Stomach (tissue), 8 donors: ENCODE measurements at regions not wholly inside any gene's neighbourhood (a gene's known extent, or its start where the extent isn't known, plus 50 kb on each side); places are given as distances from the start of the nearest gene placed in this dataset.

Experiments
- DNase-seq, 2 donors: peaks; one replicate each; pipeline versions ENCODE4 v3.0.0 to v3.0.0-alpha.2; 2013 to 2019
- H3K27ac ChIP-seq, 5 donors: fragments of 200-600 bp in 4 of 5; sonication (generic) in 4 of 5; one replicate each; pipeline ENCODE4 v1.5.1; 2013 to 2019; ENCODE audit warnings: mild to moderate bottlenecking in 1 of 5, moderate library complexity in 1 of 5
- H3K27me3 ChIP-seq, 3 donors: fragments of 200-600 bp; sonication (generic); one replicate each; pipeline ENCODE4 v1.5.1; 2017 to 2019; ENCODE audit warnings: mixed run types in 1 of 3
- H3K36me3 ChIP-seq, 4 donors: fragments of 200-600 bp; sonication (generic); 1 replicate in 3 of 4; 2 replicates in 1 of 4; pipeline ENCODE4 v1.5.1; 2016 to 2019
- H3K4me1 ChIP-seq, 4 donors: fragments of 200-600 bp; sonication (generic); one replicate each; pipeline ENCODE4 v1.5.1; 2016 to 2019
- H3K4me3 ChIP-seq, 4 donors: fragments of 200-600 bp; sonication (generic) in 3 of 4; one replicate each; pipeline ENCODE4 v1.5.1; 2016 to 2019; ENCODE audit warnings: mild to moderate bottlenecking in 1 of 4
- H3K9me3 ChIP-seq, 4 donors: fragments of 200-600 bp; sonication (generic); one replicate each; pipeline ENCODE4 v1.5.1; 2016 to 2019
- CTCF ChIP-seq, 7 experiments: fragments of 450-650 bp in 4 of 7; fragments of 200-600 bp in 3 of 7; sonication (generic) in 3 of 7; IDR thresholded peaks; one replicate each; pipeline ENCODE4 v1.5.1; 2016 to 2019; ENCODE audit warnings: antibody characterized with exemption in 7 of 7, control low read depth in 2 of 7, mild to moderate bottlenecking in 1 of 7
- EP300 ChIP-seq: sonication (generic); formaldehyde crosslinking; IDR thresholded peaks from one replicate; pipeline ENCODE4 v1.6.1; 2017; ENCODE audit warnings: antibody characterized with exemption
- POLR2A ChIP-seq, 4 donors: fragments of 450-650 bp; IDR thresholded peaks; one replicate each; pipeline ENCODE4 v1.6.1; 2016; ENCODE audit warnings: antibody characterized with exemption in 4 of 4, control low read depth in 2 of 4, mild to moderate bottlenecking in 1 of 4, moderate library complexity in 1 of 4
- POLR2AphosphoS5 ChIP-seq, 3 donors: sonication (generic); formaldehyde crosslinking; IDR thresholded peaks; one replicate each; pipeline ENCODE4 v1.6.1; 2016; ENCODE audit warnings: antibody characterized with exemption in 3 of 3
- WGBS, 5 donors: extraction: QIAGEN DNeasy Blood & Tissue Kit in 3 of 5; methylation state at CpG; one replicate each; pipeline versions ENCODE4 v1.1.5 to v1.1.7; 2013 to 2018; 5-methylcytosine and 5-hydroxymethylcytosine counted together
- intact Hi-C: fragments of 100-400 bp; cut with DNase I; formaldehyde crosslinking; loops from one replicate; pipeline ENCODE4 v1.15.1; 2023; ENCODE audit warnings: low total_unique reads
- donor health status: healthy with polysubstance abuse.
- donor health status: Bipolar disorder and iron deficiency.
- donor health status: healthy.

GRCh38 chr2:2650608-2651375 lies 319.7 kb upstream of the MYT1L start:
- Histone ChIP-seq H3K4me1 (peaks cover 0 to 2% (median 0%) of the 10 kb centered on the region in 4 donors), H3K27ac (no peak overlapping the region), H3K36me3 (no peaks in the 10 kb centered on the region), H3K9me3 (peaks cover 0 to 6% (median 0%) of the 10 kb centered on the region in 4 donors), H3K27me3 (peaks cover 0 to 9% (median 0%) of the 10 kb centered on the region in 3 donors), H3K4me3 (no peak overlapping the region)
- intact Hi-C loops: no loop called here
- WGBS, 5 donors: 88 to 92% (median 89%) methylated on average over 20 of the region's 20 CpGs
- DNase-seq: peak in 1 of 2 donors; percentile 16
- TF ChIP-seq CTCF (IDR thresholded peaks at IDR 0.05): no peak
- TF ChIP-seq EP300: no peak

- TF ChIP-seq POLR2AphosphoS5 (IDR thresholded peaks at IDR 0.05): no peak
- TF ChIP-seq EP300: no peak
- no peak for TF ChIP-seq CTCF (IDR thresholded peaks at IDR 0.05)
- no peak for TF ChIP-seq POLR2A (IDR thresholded peaks at IDR 0.05)
- 83 to 89% (median 85%) methylated on average over 36 of the region's 36 CpGs for WGBS, 5 donors
- Histone ChIP-seq H3K4me1 (no peaks in the 10 kb centered on the region), H3K27me3 (peaks cover 0 to 15% (median 0%) of the 10 kb centered on the region in 3 donors), H3K4me3 (no peak overlapping the region), H3K27ac (no peak overlapping the region), H3K36me3 (no peaks in the 10 kb centered on the region), H3K9me3 (peaks cover 0 to 6% (median 0%) of the 10 kb centered on the region in 4 donors)
- intact Hi-C loops: no loop called here
- no peak for DNase-seq
Observed at GRCh38 chr2:2649109-2650072, 318.3 kb upstream of the MYT1L start.

GRCh38 chr2:2648094-2648493 lies 317.0 kb upstream of the MYT1L start:
- H3K27ac ChIP-seq: no peak overlapping the region
- no peaks in the 10 kb centered on the region for H3K36me3 ChIP-seq
- DNase-seq: no peak
- TF ChIP-seq CTCF (IDR thresholded peaks at IDR 0.05) (no peak), POLR2A (IDR thresholded peaks at IDR 0.05) (no peak), EP300 (no peak), POLR2AphosphoS5 (IDR thresholded peaks at IDR 0.05) (no peak)
- WGBS, 5 donors: 76 to 87% (median 86%) methylated on average over 8 of the region's 8 CpGs
- no peak overlapping the region for H3K4me3 ChIP-seq
- peaks cover 0 to 18% (median 0%) of the 10 kb centered on the region in 3 donors for H3K27me3 ChIP-seq
- intact Hi-C loops: no loop called here
- H3K4me1 ChIP-seq: no peaks in the 10 kb centered on the region
- peaks cover 0 to 6% (median 0%) of the 10 kb centered on the region in 4 donors for H3K9me3 ChIP-seq

- no peak overlapping the region for H3K4me3 ChIP-seq
- H3K27me3 ChIP-seq: peaks cover 0 to 19% (median 0%) of the 10 kb centered on the region in 3 donors
- no peak overlapping the region for H3K27ac ChIP-seq
- peaks cover 0 to 6% (median 0%) of the 10 kb centered on the region in 4 donors for H3K9me3 ChIP-seq
- no peak for DNase-seq
- intact Hi-C loops: no loop called here
- no peak for TF ChIP-seq CTCF (IDR thresholded peaks at IDR 0.05)
- H3K36me3 ChIP-seq: no peaks in the 10 kb centered on the region
- WGBS, 5 donors: 59 to 77% (median 72%) methylated on average over 8 to 9 of the region's 9 CpGs
- H3K4me1 ChIP-seq: no peaks in the 10 kb centered on the region
Observed at GRCh38 chr2:2647141-2647541, 316.1 kb upstream of the MYT1L start.
